SK-N-MC (cell line): ENCODE measurements at regions not wholly inside any gene's neighbourhood (a gene's known extent, or its start where the extent isn't known, plus 50 kb on each side); places are given as distances from the start of the nearest gene placed in this dataset.

Experiments used
- EZH2 ChIP-seq: fragments of 200-600 bp; sonication (generic); IDR thresholded peaks from one replicate; pipeline ENCODE4 v1.6.1; 2017; ENCODE audit warnings: antibody characterized with exemption
- POLR2AphosphoS5 ChIP-seq: IDR thresholded peaks from 2 replicates; pipeline ENCODE4 v1.6.1; 2012; ENCODE audit warnings: mild to moderate bottlenecking, low read depth, low read length, borderline replicate concordance

- TF ChIP-seq POLR2AphosphoS5 (no peak), EZH2 (no peak)
These were observed 98.6 kb downstream of the MRPS30 start for GRCh38 chr5:44907396-44907795.
